HepG2 (cell line): ENCODE measurements at regions not wholly inside any gene's neighbourhood (a gene's known extent, or its start where the extent isn't known, plus 50 kb on each side); places are given as distances from the start of the nearest gene placed in this dataset.

Experiments
- ATAC-seq: fragments of 200-7000 bp; cut with Tn5 transposase; 3 replicates; pipeline ENCODE4 v1.9.1; 2020; ENCODE audit warnings: mild to moderate bottlenecking, moderate library complexity
- BruUV-seq: library from RNA; stranded (reverse); fragments of 400-500 nt; replicated peaks from 2 replicates; lab custom pipeline; 2021; lab: Mats Ljungman, UMichigan
- CTCF ChIA-PET: fragments of 300-600 bp; formaldehyde crosslinking; extraction: SDS; loops from one replicate; lab custom pipeline; 2021; ENCODE audit warnings: low total read pairs, inconsistent platforms, low intra/inter-chr PET ratio; lab: Yijun Ruan, JAX
- POLR2A ChIA-PET: fragments of 350-600 bp; sonication (Branson Sonifier 250); formaldehyde crosslinking; loops from one replicate; lab custom pipeline; 2020; ENCODE audit warnings: antibody characterized with exemption, inconsistent platforms; lab: Yijun Ruan, JAX
- DNase-seq: peaks from one replicate; pipeline ENCODE4 v3.0.0-alpha.2; 2015; ENCODE audit warnings: low spot score
- FAIRE-seq: peaks from 3 replicates; lab custom pipeline; 2011; peaks lifted over from hg19 to GRCh38; lab: Jason Lieb, UNC
- H2AFZ ChIP-seq: one replicate; pipeline ENCODE4 v1.6.1; 2011; ENCODE audit warnings: low read length, inconsistent platforms
- H3K27ac ChIP-seq: fragments of 300-600 bp; 3 replicates; pipeline ENCODE4 v1.8.0; 2011; ENCODE audit warnings: mixed run types, mild to moderate bottlenecking, mixed read lengths, low read length, inconsistent platforms; ENCODE audit not compliant: insufficient read depth; ENCODE audit errors: extremely low read length
- H3K27me3 ChIP-seq, 2 experiments: fragments of 200-600 bp in 1 of 2; 2 replicates in 1 of 2; 3 replicates in 1 of 2; pipeline versions ENCODE4 v1.6.0 to v1.8.0; 2011; ENCODE audit warnings: low read length in 2 of 2, mild to moderate bottlenecking in 2 of 2, moderate library complexity in 2 of 2, inconsistent platforms in 1 of 2; ENCODE audit not compliant: insufficient read depth in 2 of 2, control insufficient read depth in 1 of 2
- H3K36me3 ChIP-seq, 2 experiments: fragments of 200-600 bp in 1 of 2; replicated peaks in 1 of 2; 2 replicates in 1 of 2; 3 replicates in 1 of 2; pipeline versions ENCODE4 v1.5.1 to v1.8.0; 2011; ENCODE audit warnings: low read length in 2 of 2, inconsistent platforms in 1 of 2; ENCODE audit not compliant: insufficient read depth in 2 of 2, control insufficient read depth in 1 of 2
- H3K4me1 ChIP-seq: 2 replicates; pipeline ENCODE4 v1.5.1; 2012; ENCODE audit warnings: low read length, inconsistent platforms; ENCODE audit not compliant: insufficient read depth
- H3K4me2 ChIP-seq: 2 replicates; pipeline ENCODE4 v1.6.0; 2011; ENCODE audit warnings: low read depth, low read length, inconsistent platforms
- H3K4me3 ChIP-seq, 3 experiments: fragments of 200-600 bp in 1 of 3; sonication (generic), shearing (Covaris generic) in 1 of 3; replicated peaks in 1 of 3; 2 replicates each; pipeline ENCODE4 v1.5.1; 2011 to 2016; ENCODE audit warnings: low read length in 3 of 3, inconsistent platforms in 2 of 3, low read depth in 2 of 3, mild to moderate bottlenecking in 2 of 3, control low read depth in 1 of 3, mixed read lengths in 1 of 3; ENCODE audit not compliant: insufficient read depth in 1 of 3
- H3K79me2 ChIP-seq: one replicate; pipeline ENCODE4 v1.6.1; 2011; ENCODE audit warnings: low read length, inconsistent platforms; ENCODE audit not compliant: insufficient read depth
- H3K9ac ChIP-seq: 2 replicates; pipeline ENCODE4 v1.6.0; 2011; ENCODE audit warnings: mild to moderate bottlenecking, low read depth, low read length, inconsistent platforms; ENCODE audit not compliant: insufficient read depth
- H3K9me3 ChIP-seq: 2 replicates; pipeline ENCODE4 v1.5.1; 2012; ENCODE audit warnings: mild to moderate bottlenecking, low read length
- H4K20me1 ChIP-seq: 2 replicates; pipeline ENCODE4 v1.6.0; 2011; ENCODE audit warnings: inconsistent platforms, mild to moderate bottlenecking, low read length, moderate library complexity; ENCODE audit not compliant: insufficient read depth
- BATF2 ChIP-seq: sonication (generic); formaldehyde crosslinking; IDR thresholded peaks from 2 replicates; pipeline ENCODE4 v1.8.0; 2022; ENCODE audit warnings: mild to moderate bottlenecking, missing genetic modification reagents, moderate library complexity
- KDM6A ChIP-seq: IDR thresholded peaks from 2 replicates; pipeline ENCODE4 v1.6.1; 2016; ENCODE audit warnings: low read depth
- MNT ChIP-seq: fragments of 450-650 bp; IDR thresholded peaks from 2 replicates; pipeline ENCODE4 v1.6.1; 2016
- NFYC ChIP-seq: IDR thresholded peaks from 2 replicates; pipeline ENCODE4 v1.6.1; 2016; ENCODE audit warnings: missing genetic modification reagents, missing compliant biosample characterization
- PLSCR1 ChIP-seq: sonication (generic); formaldehyde crosslinking; IDR thresholded peaks from 2 replicates; pipeline ENCODE4 v1.5.0; 2020; ENCODE audit warnings: missing genetic modification reagents, mild to moderate bottlenecking, borderline replicate concordance
- PTBP1 ChIP-seq: fragments of 200-400 bp; formaldehyde crosslinking; IDR thresholded peaks from 2 replicates; pipeline ENCODE4 v1.6.1; 2018; ENCODE audit warnings: low read length, low read depth; ENCODE audit not compliant: poor library complexity, severe bottlenecking
- SMAD1 ChIP-seq: sonication (generic); formaldehyde crosslinking; IDR thresholded peaks from 2 replicates; pipeline ENCODE4 v1.4.0; 2020; ENCODE audit warnings: missing genetic modification reagents, low read depth, mild to moderate bottlenecking, borderline replicate concordance
- SP2 ChIP-seq: sonication (generic); formaldehyde crosslinking; IDR thresholded peaks from 2 replicates; pipeline ENCODE4 v1.5.1; 2020; ENCODE audit warnings: mild to moderate bottlenecking, missing genetic modification reagents
- TFAP4 ChIP-seq: sonication (generic); IDR thresholded peaks from 2 replicates; pipeline ENCODE4 v1.6.1; 2016; ENCODE audit warnings: low read depth, borderline replicate concordance
- ZBTB34 ChIP-seq: sonication (generic); formaldehyde crosslinking; IDR thresholded peaks from 2 replicates; pipeline ENCODE4 v1.8.0; 2022; ENCODE audit warnings: mild to moderate bottlenecking, missing genetic modification reagents
- ZNF17 ChIP-seq: sonication (generic); formaldehyde crosslinking; IDR thresholded peaks from 2 replicates; pipeline ENCODE4 v1.5.0; 2020; ENCODE audit warnings: mild to moderate bottlenecking, missing genetic modification reagents
- ZNF224 ChIP-seq: sonication (generic); formaldehyde crosslinking; IDR thresholded peaks from 2 replicates; pipeline ENCODE4 v1.5.0; 2020; ENCODE audit warnings: mild to moderate bottlenecking, missing genetic modification reagents
- ZNF597 ChIP-seq: sonication (generic); formaldehyde crosslinking; IDR thresholded peaks from 2 replicates; pipeline ENCODE4 v1.5.0; 2020; ENCODE audit warnings: missing genetic modification reagents
- ZSCAN22 ChIP-seq: sonication (generic); formaldehyde crosslinking; IDR thresholded peaks from 2 replicates; pipeline ENCODE4 v1.4.0; 2020; ENCODE audit warnings: mild to moderate bottlenecking, missing genetic modification reagents
- WGBS: methylation state at CpG from one replicate; pipeline ENCODE4 v1.1.6; 2017; ENCODE audit warnings: low lambda C conversion rate; 5-methylcytosine and 5-hydroxymethylcytosine counted together
- in situ Hi-C: cut with HindIII; loops from 2 replicates; pipeline ENCODE4 v1.10.0; 2017; ENCODE audit warnings: low pct_unique_long_range_greater_than_20kb; ENCODE audit not compliant: extremely low pct_ligation_motif_present
- intact Hi-C: fragments of 100-400 bp; cut with micrococcal nuclease; formaldehyde crosslinking; loops from one replicate; pipeline ENCODE4 v1.10.0; 2022; ENCODE audit not compliant: unreplicated experiment

DNA sequence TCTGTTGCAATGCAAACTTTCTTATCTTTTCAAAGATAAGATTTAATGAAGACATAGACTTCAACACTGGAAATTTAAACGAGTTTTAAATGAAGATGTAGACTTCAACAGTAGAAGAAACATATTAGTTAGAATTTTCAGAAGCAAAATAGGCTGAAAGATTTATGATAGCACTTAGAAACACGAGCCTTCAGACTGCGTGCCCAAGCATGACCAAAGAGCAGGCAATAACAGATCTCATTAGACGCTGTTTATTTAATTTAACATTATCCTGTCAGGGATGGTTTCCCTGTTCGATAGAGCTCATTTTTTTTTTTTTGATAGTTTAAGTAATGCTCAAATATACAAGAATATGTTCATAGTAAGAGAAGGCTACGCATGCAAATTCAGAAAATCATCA lies 604.7 kb upstream of the SOX9 start:
- no TSS peak for BruUV-seq
- no peak overlapping the region for H3K4me3 ChIP-seq
- H3K4me1 ChIP-seq, result no peaks in the 10 kb centered on the region
- no peak overlapping the region for H3K9ac ChIP-seq
- TF ChIP-seq BATF2 (CRISPR knock-in tag) (no peak), PTBP1 (no peak), SMAD1 (CRISPR knock-in tag) (no peak), ZSCAN22 (CRISPR knock-in tag) (no peak), KDM6A (no peak), ZNF17 (CRISPR knock-in tag) (no peak), MNT (no peak), TFAP4 (no peak), SP2 (CRISPR knock-in tag) (no peak), ZNF224 (CRISPR knock-in tag) (no peak), PLSCR1 (CRISPR knock-in tag) (no peak), ZBTB34 (no peak), NFYC (CRISPR knock-in tag) (no peak), ZNF597 (CRISPR knock-in tag) (no peak)
- 25% methylated on average over 6 of the region's 6 CpGs for WGBS
- in situ Hi-C loops (no loop called here), intact Hi-C loops (no loop called here)
- no peak overlapping the region for H3K4me2 ChIP-seq
- no peak for FAIRE-seq
- no peaks in the 10 kb centered on the region for H3K36me3 ChIP-seq
- no peak for DNase-seq
- no peaks in the 10 kb centered on the region for H4K20me1 ChIP-seq
- POLR2A ChIA-PET, result no interaction called here
- no peaks in the 10 kb centered on the region for H3K9me3 ChIP-seq
- H3K27ac ChIP-seq, result no peak overlapping the region
- ATAC-seq, result no peak
- no peaks in the 10 kb centered on the region for H3K79me2 ChIP-seq
- no peak overlapping the region for H2AFZ ChIP-seq
- CTCF ChIA-PET, result no interaction called here
- H3K27me3 ChIP-seq, result no peaks in the 10 kb centered on the region
